SW480 (cell line): ENCODE measurements at regions not wholly inside any gene's neighbourhood (a gene's known extent, or its start where the extent isn't known, plus 50 kb on each side); places are given as distances from the start of the nearest gene placed in this dataset.

Experiments
- DNase-seq: peaks from one replicate; pipeline ENCODE4 v3.0.0-alpha.2; 2016; ENCODE audit warnings: low spot score

GRCh38 chr13:99892866-99893504 is 78.6 kb downstream of the ZIC5 start:
- DNase-seq: no peak

GRCh38 chr13:99892196-99892613 is 79.4 kb downstream of the ZIC5 start:
- peak; percentile 23 for DNase-seq

- DNase-seq: no peak
These were observed 84.9 kb downstream of the ZIC5 start for GRCh38 chr13:99886706-99887105.

- DNase-seq: no peak
These were observed 86.7 kb downstream of the ZIC5 start for GRCh38 chr13:99884913-99885312.

GRCh38 chr13:99883805-99884204 is 87.8 kb downstream of the ZIC5 start:
- DNase-seq: no peak

- no peak for DNase-seq
These were observed 92.5 kb downstream of the ZIC5 start for GRCh38 chr13:99878921-99879610.

GRCh38 chr13:99876651-99877050 is 94.9 kb downstream of the ZIC5 start:
- no peak for DNase-seq

- no peak for DNase-seq
These were observed 96.2 kb downstream of the ZIC5 start for GRCh38 chr13:99875391-99875790.

- no peak for DNase-seq
These were observed 97.6 kb downstream of the ZIC5 start for GRCh38 chr13:99873832-99874430.

GRCh38 chr13:99873141-99873540 is 98.4 kb downstream of the ZIC5 start:
- DNase-seq: no peak

- DNase-seq: no peak
These were observed 100.2 kb downstream of the ZIC5 start for GRCh38 chr13:99871249-99871898.

GRCh38 chr13:99870541-99870940 is 101.0 kb downstream of the ZIC5 start:
- peak; percentile 48 for DNase-seq

GRCh38 chr13:99869830-99870229 is 101.7 kb downstream of the ZIC5 start:
- DNase-seq: no peak

- no peak for DNase-seq
These were observed 102.8 kb downstream of the ZIC5 start for GRCh38 chr13:99868767-99869166.

GRCh38 chr13:99867535-99868257 is 103.9 kb downstream of the ZIC5 start:
- no peak for DNase-seq

GRCh38 chr13:99866781-99867180 is 104.8 kb downstream of the ZIC5 start:
- no peak for DNase-seq

- DNase-seq: no peak
These were observed 106.1 kb downstream of the ZIC5 start for GRCh38 chr13:99865420-99865930.

- DNase-seq: no peak
These were observed 107.0 kb downstream of the ZIC5 start for GRCh38 chr13:99864627-99864990.

- no peak for DNase-seq
These were observed 107.6 kb downstream of the ZIC5 start for GRCh38 chr13:99863789-99864626.

GRCh38 chr13:99862244-99862643 is 109.3 kb downstream of the ZIC5 start:
- no peak for DNase-seq

- DNase-seq: no peak
These were observed 109.8 kb downstream of the ZIC5 start for GRCh38 chr13:99861771-99862170.
